CD4-positive, alpha-beta T cell (primary cell): ENCODE measurements at regions not wholly inside any gene's neighbourhood (a gene's known extent, or its start where the extent isn't known, plus 50 kb on each side); places are given as distances from the start of the nearest gene placed in this dataset.

Experiments used
- ATAC-seq: fragments of 200-7000 bp; cut with Tn5 transposase; one replicate; pipeline ENCODE4 v1.10.0; 2022; ENCODE audit warnings: mild to moderate bottlenecking; ENCODE audit not compliant: poor library complexity
- CTCF ChIA-PET: fragments of 350-600 bp; sonication (Branson Sonifier 250); formaldehyde crosslinking; loops from one replicate; lab custom pipeline; 2021; ENCODE audit warnings: antibody characterized with exemption, inconsistent platforms; lab: Charles Lee
- POLR2A ChIA-PET: fragments of 350-600 bp; sonication (Branson Sonifier 250); formaldehyde crosslinking; loops from one replicate; lab custom pipeline; 2021; ENCODE audit warnings: antibody characterized with exemption, inconsistent platforms; lab: Charles Lee
- DNase-seq, 14 experiments: peaks; one replicate each; pipeline ENCODE4 v3.0.0-alpha.2; 2013 to 2020; ENCODE audit warnings: mixed read lengths in 2 of 14
- H3K27ac ChIP-seq, 2 donors: one replicate each; pipeline versions ENCODE4 v1.5.1 to v1.7.0; 2013; ENCODE audit warnings: low read length in 2 of 2, low read depth in 1 of 2, mild to moderate bottlenecking in 1 of 2
- H3K27me3 ChIP-seq, 2 experiments: 1 replicate in 1 of 2; 2 replicates in 1 of 2; pipeline versions ENCODE4 v1.6.1 to v1.7.0; 2013; ENCODE audit warnings: low read length in 2 of 2, control low read depth in 1 of 2, mild to moderate bottlenecking in 1 of 2, moderate library complexity in 1 of 2; ENCODE audit not compliant: insufficient read depth in 2 of 2, control insufficient read depth in 1 of 2
- H3K36me3 ChIP-seq: one replicate; pipeline ENCODE4 v1.6.1; 2013; ENCODE audit warnings: low read length, control low read depth; ENCODE audit not compliant: insufficient read depth
- H3K4me1 ChIP-seq: one replicate; pipeline ENCODE4 v1.6.1; 2013; ENCODE audit warnings: low read length, control low read depth; ENCODE audit not compliant: insufficient read depth
- H3K4me3 ChIP-seq: one replicate; pipeline ENCODE4 v1.5.1; 2013; ENCODE audit warnings: mild to moderate bottlenecking, low read length, moderate library complexity
- H3K9me3 ChIP-seq, 2 experiments: 1 replicate in 1 of 2; 2 replicates in 1 of 2; pipeline versions ENCODE4 v1.6.1 to v1.7.0; 2013; ENCODE audit warnings: low read length in 2 of 2, mild to moderate bottlenecking in 2 of 2, control low read depth in 1 of 2, moderate library complexity in 1 of 2; ENCODE audit not compliant: control insufficient read depth in 1 of 2, insufficient read depth in 1 of 2
- H3K27ac Mint-ChIP-seq: one replicate; pipeline ENCODE4 v1.8.0; 2020; ENCODE audit warnings: mixed read lengths
- H3K27me3 Mint-ChIP-seq: one replicate; pipeline ENCODE4 v1.8.0; 2021; ENCODE audit warnings: mixed read lengths
- H3K36me3 Mint-ChIP-seq: one replicate; pipeline ENCODE4 v1.8.0; 2021; ENCODE audit warnings: low read depth, mixed read lengths
- H3K4me1 Mint-ChIP-seq: one replicate; pipeline ENCODE4 v1.8.0; 2021; ENCODE audit warnings: low read depth, mixed read lengths
- H3K4me3 Mint-ChIP-seq: one replicate; pipeline ENCODE4 v1.8.0; 2020; ENCODE audit warnings: mild to moderate bottlenecking, mixed read lengths
- H3K9me3 Mint-ChIP-seq: one replicate; pipeline ENCODE4 v1.8.0; 2020; ENCODE audit warnings: mixed read lengths
- CTCF ChIP-seq: fragments of 200-600 bp; IDR thresholded peaks from one replicate; pipeline ENCODE4 v1.8.0; 2022; ENCODE audit warnings: antibody characterized with exemption, mild to moderate bottlenecking
- intact Hi-C, 2 experiments: fragments of 100-400 bp; cut with DNase I in 1 of 2; cut with micrococcal nuclease in 1 of 2; formaldehyde crosslinking; loops; one replicate each; pipeline versions ENCODE4 v1.15.1 to v1.9.0; 2023 to 2025; cut with DNase I, micrococcal nuclease

GRCh38 chr14:65294816-65295215 lies 117.7 kb upstream of the FUT8 start:
- Mint-ChIP-seq H3K27me3 (no peaks in the 10 kb centered on the region), H3K4me1 (peaks cover 46% of the 10 kb centered on the region), H3K36me3 (no peaks in the 10 kb centered on the region), H3K27ac (no peak overlapping the region), H3K4me3 (no peak overlapping the region), H3K9me3 (no peaks in the 10 kb centered on the region)
- ATAC-seq (no peak), DNase-seq (no peak)
- Histone ChIP-seq H3K4me3 (no peak overlapping the region), H3K4me1 (peaks cover 38% of the 10 kb centered on the region), H3K27me3 (no peaks in the 10 kb centered on the region), H3K9me3 (no peaks in the 10 kb centered on the region), H3K27ac (no peak overlapping the region), H3K36me3 (no peaks in the 10 kb centered on the region)
- ChIA-PET POLR2A (interaction anchor here (0.7 kb wide), 1 partner anchor 69 kb away, joined by 3 read pairs; no protein-coding TSS in a partner anchor), CTCF (no interaction called here)
- no peak for TF ChIP-seq CTCF
- intact Hi-C loops, result loop anchor here in 1 of 2 experiments (10.0 kb wide), 1 partner anchor 530 kb away; no protein-coding TSS in a partner anchor

- POLR2A ChIA-PET, result no interaction called here
- no peaks in the 10 kb centered on the region for H3K9me3 ChIP-seq
- ATAC-seq (no peak), DNase-seq (no peak)
- Mint-ChIP-seq H3K27ac (no peak overlapping the region), H3K36me3 (no peaks in the 10 kb centered on the region), H3K4me3 (no peak overlapping the region), H3K27me3 (no peaks in the 10 kb centered on the region), H3K9me3 (no peaks in the 10 kb centered on the region), H3K4me1 (peaks cover 51% of the 10 kb centered on the region)
- no peak overlapping the region for H3K4me3 ChIP-seq
- H3K27ac ChIP-seq, result no peak overlapping the region
- CTCF ChIA-PET, result no interaction called here
- TF ChIP-seq CTCF, result no peak
- H3K27me3 ChIP-seq, result no peaks in the 10 kb centered on the region
- intact Hi-C loops, result loop anchor here in 1 of 2 experiments (10.0 kb wide), 1 partner anchor 528 kb away; no protein-coding TSS in a partner anchor
- H3K36me3 ChIP-seq, result no peaks in the 10 kb centered on the region
- peaks cover 31% of the 10 kb centered on the region for H3K4me1 ChIP-seq
These were observed 116.1 kb upstream of the FUT8 start for GRCh38 chr14:65296402-65296801.

- no peak overlapping the region for H3K27ac Mint-ChIP-seq
- H3K4me3 Mint-ChIP-seq, result no peak overlapping the region
- H3K36me3 Mint-ChIP-seq, result no peaks in the 10 kb centered on the region
- peaks cover 28% of the 10 kb centered on the region for H3K4me1 ChIP-seq
- no peak overlapping the region for H3K27ac ChIP-seq
- ChIA-PET CTCF (no interaction called here), POLR2A (no interaction called here)
- DNase-seq (no peak), ATAC-seq (no peak)
- H3K27me3 Mint-ChIP-seq, result no peaks in the 10 kb centered on the region
- H3K4me1 Mint-ChIP-seq, result peaks cover 51% of the 10 kb centered on the region
- no peaks in the 10 kb centered on the region for H3K9me3 Mint-ChIP-seq
- H3K36me3 ChIP-seq, result no peaks in the 10 kb centered on the region
- no peaks in the 10 kb centered on the region for H3K9me3 ChIP-seq
- no peak for TF ChIP-seq CTCF
- intact Hi-C loops, result loop anchor here in 1 of 2 experiments (10.0 kb wide), 1 partner anchor 528 kb away; no protein-coding TSS in a partner anchor
- H3K27me3 ChIP-seq, result no peaks in the 10 kb centered on the region
- H3K4me3 ChIP-seq, result no peak overlapping the region
These were observed 115.7 kb upstream of the FUT8 start for GRCh38 chr14:65296876-65297275.
